ENCODE measurements at regions not wholly inside any gene's neighbourhood (a gene's known extent, or its start where the extent isn't known, plus 50 kb on each side); places are given as distances from the start of the nearest gene placed in this dataset.

DNA sequence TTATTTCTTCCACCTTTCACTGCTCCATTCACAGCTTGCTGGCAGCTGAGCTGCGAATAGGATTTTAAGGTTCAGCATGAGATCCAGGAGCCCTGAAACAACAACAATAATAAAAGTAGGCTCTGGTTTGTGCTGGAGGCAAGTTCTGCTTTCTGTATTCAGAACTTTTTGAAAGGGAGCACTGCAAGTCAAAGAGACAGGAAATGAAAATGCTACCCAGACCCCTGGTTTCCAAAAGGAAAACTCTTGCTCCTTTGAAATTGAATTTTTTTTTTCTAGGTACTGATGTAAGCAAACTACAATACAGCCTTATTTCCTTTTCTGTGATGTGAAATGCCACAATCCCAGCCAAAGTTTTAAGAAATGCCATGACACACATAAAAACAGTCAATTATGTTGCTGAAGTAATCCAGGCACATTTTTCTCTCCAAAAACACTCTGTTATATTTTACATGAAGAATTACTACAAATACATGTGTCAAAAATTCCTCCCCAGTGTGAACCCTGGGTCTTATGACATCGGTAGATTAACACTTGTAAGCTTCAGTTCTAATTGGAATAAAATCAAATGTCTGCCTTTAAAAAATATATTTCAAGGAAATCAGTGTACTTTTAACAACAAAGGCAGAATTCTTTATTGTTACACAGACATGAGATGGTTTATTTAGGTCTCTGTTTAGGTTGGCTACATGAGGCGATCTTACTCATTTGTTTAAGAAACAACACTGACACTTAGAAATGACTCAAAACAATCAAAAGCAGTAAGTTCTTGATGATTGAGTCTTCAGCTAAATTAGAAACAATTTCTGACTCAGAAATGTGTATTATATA lies 656.7 kb downstream of the EPHA7 start:
- Histone ChIP-seq H4K91ac (ENCODE audit: insufficient read length, low read depth, low read length) (no peak overlapping the region), H3K4ac (ENCODE audit: low read depth, low read length) (no peak overlapping the region), H3K23ac (ENCODE audit: insufficient read length, low read depth, low read length) (no peak overlapping the region), H2BK12ac (ENCODE audit: insufficient read length, low read depth, low read length) (no peak overlapping the region), H2BK5ac (ENCODE audit: insufficient read length, low read length) (no peak overlapping the region), H2AK5ac (ENCODE audit: insufficient read length, low read length) (no peak overlapping the region), H3K27ac (ENCODE audit: insufficient read length, low read depth, low read length) (no peak overlapping the region), H3K79me2 (ENCODE audit: insufficient read depth, low read length) (no peaks in the 10 kb centered on the region), H3K4me1 (ENCODE audit: insufficient read depth, low read length) (no peaks in the 10 kb centered on the region), H4K5ac (ENCODE audit: insufficient read length, low read depth, low read length) (no peak overlapping the region), H2BK120ac (ENCODE audit: low read depth, low read length, poor library complexity, severe bottlenecking) (no peak overlapping the region), H3K27me3 (ENCODE audit: insufficient read depth, low read length) (no peaks in the 10 kb centered on the region), H3T11ph (ENCODE audit: low read length) (no peak overlapping the region), H3K23me2 (ENCODE audit: insufficient read length, low read depth, low read length, poor library complexity, severe bottlenecking) (no peaks in the 10 kb centered on the region), H2BK15ac (ENCODE audit: low read depth, low read length) (no peak overlapping the region), H3K14ac (ENCODE audit: insufficient read depth, low read length) (no peak overlapping the region), H2AFZ (ENCODE audit: low read length) (no peak overlapping the region), H3K56ac (ENCODE audit: insufficient read length, low read depth, low read length) (no peak overlapping the region), H3K9ac (ENCODE audit: extremely low read depth, insufficient read length, low read length) (no peak overlapping the region), H3K4me2 (ENCODE audit: insufficient read depth, insufficient read length, low read length) (no peak overlapping the region), H2BK20ac (ENCODE audit: low read depth, low read length, poor library complexity, severe bottlenecking) (no peak overlapping the region), H3K79me1 (ENCODE audit: insufficient read depth, low read depth, low read length, poor library complexity, severe bottlenecking) (no peaks in the 10 kb centered on the region), H3K9me3 (ENCODE audit: control insufficient read depth, low read depth, low read length) (no peaks in the 10 kb centered on the region), H4K20me1 (ENCODE audit: control insufficient read depth, insufficient read depth, insufficient read length) (no peaks in the 10 kb centered on the region), H3K18ac (ENCODE audit: insufficient read length, low read depth, low read length) (no peak overlapping the region), H4K8ac (replicated peaks; ENCODE audit: insufficient read length, low read depth, low read length) (no peak overlapping the region)
- no peaks in the 10 kb centered on the region for H3K27me3 Mint-ChIP-seq (ENCODE audit: low read depth)
- no peaks in the 10 kb centered on the region for H3K36me3 Mint-ChIP-seq (ENCODE audit: insufficient read depth in 1 of 3, low read depth in 3 of 3)
- H3K4me3 Mint-ChIP-seq, result no peak overlapping the region
- H3K4me1 Mint-ChIP-seq, result peaks cover 15 to 19% of the 10 kb centered on the region in 2 experiments
- H3K9me3 Mint-ChIP-seq, result no peaks in the 10 kb centered on the region
- TF ChIP-seq, protein P1, sequence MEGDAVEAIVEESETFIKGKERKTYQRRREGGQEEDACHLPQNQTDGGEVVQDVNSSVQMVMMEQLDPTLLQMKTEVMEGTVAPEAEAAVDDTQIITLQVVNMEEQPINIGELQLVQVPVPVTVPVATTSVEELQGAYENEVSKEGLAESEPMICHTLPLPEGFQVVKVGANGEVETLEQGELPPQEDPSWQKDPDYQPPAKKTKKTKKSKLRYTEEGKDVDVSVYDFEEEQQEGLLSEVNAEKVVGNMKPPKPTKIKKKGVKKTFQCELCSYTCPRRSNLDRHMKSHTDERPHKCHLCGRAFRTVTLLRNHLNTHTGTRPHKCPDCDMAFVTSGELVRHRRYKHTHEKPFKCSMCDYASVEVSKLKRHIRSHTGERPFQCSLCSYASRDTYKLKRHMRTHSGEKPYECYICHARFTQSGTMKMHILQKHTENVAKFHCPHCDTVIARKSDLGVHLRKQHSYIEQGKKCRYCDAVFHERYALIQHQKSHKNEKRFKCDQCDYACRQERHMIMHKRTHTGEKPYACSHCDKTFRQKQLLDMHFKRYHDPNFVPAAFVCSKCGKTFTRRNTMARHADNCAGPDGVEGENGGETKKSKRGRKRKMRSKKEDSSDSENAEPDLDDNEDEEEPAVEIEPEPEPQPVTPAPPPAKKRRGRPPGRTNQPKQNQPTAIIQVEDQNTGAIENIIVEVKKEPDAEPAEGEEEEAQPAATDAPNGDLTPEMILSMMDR (conservative IDR thresholded peaks at IDR 0.05), result no peak
- no peak for DNase-seq
- no peak overlapping the region for H3K27ac Mint-ChIP-seq
- no CpG with 5 or more reads among the region's 3 CpGs for WGBS (ENCODE audit: extremely low coverage, insufficient read length, low lambda C conversion rate)

Data from H9 (cell line).